MM.1S (cell line): ENCODE measurements at regions not wholly inside any gene's neighbourhood (a gene's known extent, or its start where the extent isn't known, plus 50 kb on each side); places are given as distances from the start of the nearest gene placed in this dataset.

Source experiments
- CTCF ChIP-seq: fragments of 300-600 bp; sonication (generic); IDR thresholded peaks from 2 replicates; pipeline ENCODE4 v1.5.1; 2016; ENCODE audit warnings: antibody characterized with exemption, low read length, mixed read lengths
- EZH2 ChIP-seq: fragments of 300-600 bp; sonication (generic); optimal IDR thresholded peaks from 2 replicates; pipeline ENCODE3; 2017; ENCODE audit warnings: low read depth, mild to moderate bottlenecking, antibody characterized with exemption, low read length, mixed read lengths
- EZH2phosphoT487 ChIP-seq: fragments of 300-600 bp; sonication (generic); IDR thresholded peaks from 2 replicates; pipeline ENCODE4 v1.6.1; 2018; ENCODE audit warnings: antibody characterized with exemption, low read length

GRCh38 chr12:39145175-39145999 lies 240.0 kb upstream of the CPNE8 start:
- peak; percentile 12; the same call in 1 of the 2 replicates for TF ChIP-seq CTCF
- TF ChIP-seq EZH2phosphoT487, result no peak
- TF ChIP-seq EZH2, result no peak
